IPS-18c (cell line): ENCODE measurements at regions not wholly inside any gene's neighbourhood (a gene's known extent, or its start where the extent isn't known, plus 50 kb on each side); places are given as distances from the start of the nearest gene placed in this dataset.

Source experiments
- H3K4me3 ChIP-seq: 2 replicates; pipeline ENCODE4 v1.7.0; 2013; ENCODE audit warnings: low read depth, mild to moderate bottlenecking, low read length, moderate library complexity; ENCODE audit not compliant: insufficient read depth
- H3K9me3 ChIP-seq: one replicate; pipeline ENCODE4 v1.6.1; 2013; ENCODE audit warnings: mild to moderate bottlenecking, low read length, moderate library complexity; ENCODE audit not compliant: control insufficient read depth, insufficient read depth

DNA sequence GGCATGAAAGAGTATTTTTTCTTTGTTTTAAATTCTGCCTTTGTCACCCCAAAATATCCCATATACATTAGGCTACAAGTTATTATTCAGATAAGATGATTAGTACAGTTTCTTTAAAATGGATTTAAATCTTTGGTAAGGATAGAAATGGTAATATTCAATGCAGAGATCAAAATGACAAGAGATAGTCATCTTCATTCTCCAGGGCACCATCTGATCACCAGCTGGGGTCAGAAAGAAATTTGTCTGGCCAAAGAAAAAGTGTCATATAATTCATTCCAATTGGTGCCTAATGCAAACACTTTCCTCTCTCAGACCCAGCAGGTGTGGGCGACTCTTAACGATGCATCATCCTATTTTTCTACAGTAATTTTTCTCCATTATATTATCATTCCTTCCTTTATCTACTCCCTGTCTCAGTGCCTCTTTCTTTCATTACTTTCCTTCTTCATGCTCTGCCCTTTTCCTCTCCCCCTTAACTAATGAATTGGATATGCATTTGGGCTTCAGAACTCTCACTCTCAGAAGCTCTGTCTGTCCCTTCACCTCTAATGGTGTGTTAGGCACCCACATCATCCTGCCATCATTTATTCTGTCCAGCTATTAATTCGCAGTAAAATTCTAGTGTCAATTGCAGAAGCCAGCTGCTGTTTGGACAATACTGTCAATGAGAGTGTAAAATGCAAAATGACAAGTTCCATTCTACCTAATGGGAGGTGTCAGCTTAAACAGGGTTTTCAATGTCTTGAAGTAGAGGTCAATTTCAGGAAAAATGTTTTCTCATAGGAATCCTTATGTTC lies 570.5 kb downstream of the TDRD15 start:
- Histone ChIP-seq H3K9me3 (no peaks in the 10 kb centered on the region), H3K4me3 (no peak overlapping the region)

DNA sequence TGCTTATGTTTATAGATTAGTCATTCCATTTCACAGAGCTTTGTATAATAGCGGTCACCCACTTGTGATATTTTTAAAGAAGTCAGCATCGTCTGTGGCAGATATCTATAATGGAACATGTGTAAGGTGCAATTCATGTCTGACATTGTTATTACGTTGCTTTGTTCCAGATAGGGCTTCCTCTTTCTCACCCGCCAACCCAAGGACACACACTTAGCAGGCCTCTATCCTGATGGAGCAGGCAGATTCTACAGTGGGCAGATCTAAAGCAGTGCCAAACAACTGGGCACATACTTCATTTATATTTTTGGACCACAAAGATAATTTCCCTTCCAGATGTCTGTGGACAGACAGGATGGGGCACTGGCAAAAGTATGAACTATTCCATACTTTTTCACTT lies 573.1 kb downstream of the TDRD15 start:
- no peak overlapping the region for H3K4me3 ChIP-seq
- H3K9me3 ChIP-seq = no peaks in the 10 kb centered on the region

DNA sequence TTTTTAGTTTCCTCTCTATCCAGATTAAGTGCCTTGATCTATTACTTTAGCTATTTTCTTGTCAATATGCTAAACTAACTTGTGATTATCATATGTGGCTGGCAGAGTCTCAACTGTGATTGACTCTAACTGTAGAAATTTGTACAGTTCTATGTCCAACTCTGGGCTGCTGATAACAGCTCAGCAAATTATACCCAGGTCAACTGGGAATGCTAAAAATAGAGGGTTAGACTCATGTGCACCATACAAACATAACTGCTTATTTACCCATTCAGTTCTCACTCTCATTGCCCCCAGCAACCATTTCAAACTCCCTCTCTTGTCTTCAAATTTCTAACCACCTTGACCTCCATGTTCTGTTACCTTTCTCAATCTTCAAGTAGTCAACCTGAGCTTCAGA lies 576.9 kb downstream of the TDRD15 start:
- H3K4me3 ChIP-seq = no peak overlapping the region
- H3K9me3 ChIP-seq = no peaks in the 10 kb centered on the region

DNA sequence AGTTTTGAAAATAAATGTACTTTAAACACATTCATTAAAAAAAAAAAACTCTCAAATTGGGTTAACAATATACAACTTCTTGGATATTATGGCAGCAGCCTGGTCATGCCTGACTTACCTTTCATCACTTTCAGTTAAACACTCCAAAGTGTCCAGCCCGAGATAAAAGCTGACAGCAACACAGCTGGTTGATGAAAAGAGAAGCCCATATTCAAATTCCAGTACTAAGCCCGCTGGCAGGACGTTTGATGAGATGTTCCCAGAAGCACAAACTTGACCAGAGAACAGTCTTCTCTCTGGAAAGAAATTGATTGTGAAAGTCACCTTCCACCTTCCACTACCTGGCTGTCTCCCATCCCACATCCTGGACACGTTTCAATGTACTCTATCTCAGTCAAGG lies 586.3 kb downstream of the TDRD15 start:
- Histone ChIP-seq H3K4me3 (no peak overlapping the region), H3K9me3 (peaks cover 3% of the 10 kb centered on the region)

DNA sequence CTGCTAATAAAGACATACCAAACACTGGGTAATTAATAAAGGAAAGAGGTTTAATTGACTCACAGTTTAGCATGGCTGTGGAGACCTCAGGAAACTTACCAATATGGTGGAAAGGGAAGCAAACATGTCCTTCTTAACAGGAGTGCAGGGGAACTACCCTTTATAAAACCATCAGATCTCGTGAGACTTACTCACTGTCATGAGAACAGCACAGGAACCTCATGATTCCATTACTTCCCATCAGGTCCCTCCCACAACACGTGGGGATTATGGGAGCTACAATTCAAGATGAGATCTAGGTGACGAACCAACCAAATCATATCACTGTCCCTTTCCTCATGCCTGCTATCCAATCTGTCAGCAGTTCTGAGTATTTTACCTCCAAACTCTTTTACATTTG lies 586.7 kb downstream of the TDRD15 start:
- Histone ChIP-seq H3K9me3 (peaks cover 3% of the 10 kb centered on the region), H3K4me3 (no peak overlapping the region)

DNA sequence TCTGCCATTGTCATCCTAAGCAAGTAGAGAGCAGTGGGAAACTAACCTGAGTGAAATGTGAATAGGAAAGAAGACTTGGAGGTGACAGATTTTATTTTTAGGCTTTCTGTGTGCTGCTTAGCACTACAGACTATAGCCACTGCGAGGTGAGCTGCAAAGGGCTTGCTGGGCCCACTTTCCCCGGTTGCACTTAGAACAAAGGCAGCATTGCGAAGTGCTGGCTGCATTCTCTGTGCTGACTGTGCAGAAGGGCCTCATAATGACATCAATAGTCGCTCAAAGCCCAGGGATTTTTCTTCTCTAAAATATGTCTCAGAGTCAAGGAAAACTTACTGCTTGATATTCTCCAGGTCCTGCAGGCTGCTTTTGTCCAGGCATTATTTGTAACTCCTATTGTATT lies 592.1 kb downstream of the TDRD15 start:
- H3K9me3 ChIP-seq = no peaks in the 10 kb centered on the region

DNA sequence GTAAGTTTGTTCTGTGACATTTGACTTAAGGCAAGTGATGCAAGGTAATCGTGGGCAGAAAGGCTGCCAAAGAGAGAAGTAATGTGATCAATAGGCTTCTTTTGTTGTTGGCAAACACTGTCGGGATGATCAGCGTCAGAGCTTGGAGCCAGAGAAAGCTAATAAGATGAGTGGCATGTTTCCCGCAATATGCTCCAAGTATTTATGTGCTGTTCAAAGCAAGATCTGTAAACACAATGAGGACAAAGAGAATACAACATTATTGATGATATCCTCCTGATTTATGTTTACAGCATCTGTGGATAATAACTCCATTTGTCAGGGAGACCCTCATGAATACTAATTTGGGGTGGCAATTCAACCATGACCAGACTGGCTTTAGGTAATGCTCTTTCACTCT lies 603.3 kb downstream of the TDRD15 start:
- Histone ChIP-seq H3K4me3 (no peak overlapping the region), H3K9me3 (no peaks in the 10 kb centered on the region)

More for the DNA sequence above, 592.1 kb downstream of the TDRD15 start:
- no peak overlapping the region for H3K4me3 ChIP-seq

DNA sequence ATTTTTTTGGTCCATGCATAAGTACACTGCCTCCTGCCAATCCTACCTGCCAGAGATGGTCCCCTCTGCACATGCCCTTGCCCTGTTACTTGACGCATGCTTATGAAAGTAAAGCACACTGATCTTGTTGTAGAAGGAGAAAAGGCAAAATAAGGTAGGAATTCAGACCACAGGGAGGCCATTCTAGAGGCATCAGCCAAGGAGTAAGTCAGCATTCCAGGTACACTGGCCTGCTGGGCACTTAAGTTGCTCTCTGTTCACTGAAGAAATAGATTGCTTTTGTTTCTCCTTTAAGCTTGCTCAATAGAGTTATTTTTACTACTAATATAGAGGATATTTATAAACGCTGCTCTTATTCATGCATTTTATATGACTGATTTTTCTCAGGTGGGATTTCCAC lies 604.4 kb downstream of the TDRD15 start:
- no peak overlapping the region for H3K4me3 ChIP-seq
- H3K9me3 ChIP-seq = no peaks in the 10 kb centered on the region

DNA sequence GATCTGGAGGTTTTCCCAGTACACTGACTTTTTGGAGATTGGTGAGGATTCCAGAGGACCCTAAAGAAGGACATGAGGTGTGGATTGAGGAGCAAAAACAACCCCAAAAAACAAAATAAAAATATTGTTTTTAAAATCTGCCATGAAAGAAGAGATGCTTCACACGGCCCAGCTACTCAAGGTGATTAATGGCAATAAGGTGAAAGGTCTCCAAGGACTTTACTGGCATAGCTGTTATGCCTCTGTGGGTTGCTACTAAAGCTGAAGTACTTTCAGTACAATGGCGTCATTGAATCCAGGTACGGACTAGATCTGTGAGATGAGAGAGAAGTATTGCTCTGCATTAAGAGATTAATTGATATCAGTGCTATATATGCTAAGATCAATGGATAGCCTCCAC lies 606.4 kb downstream of the TDRD15 start:
- no peaks in the 10 kb centered on the region for H3K9me3 ChIP-seq

DNA sequence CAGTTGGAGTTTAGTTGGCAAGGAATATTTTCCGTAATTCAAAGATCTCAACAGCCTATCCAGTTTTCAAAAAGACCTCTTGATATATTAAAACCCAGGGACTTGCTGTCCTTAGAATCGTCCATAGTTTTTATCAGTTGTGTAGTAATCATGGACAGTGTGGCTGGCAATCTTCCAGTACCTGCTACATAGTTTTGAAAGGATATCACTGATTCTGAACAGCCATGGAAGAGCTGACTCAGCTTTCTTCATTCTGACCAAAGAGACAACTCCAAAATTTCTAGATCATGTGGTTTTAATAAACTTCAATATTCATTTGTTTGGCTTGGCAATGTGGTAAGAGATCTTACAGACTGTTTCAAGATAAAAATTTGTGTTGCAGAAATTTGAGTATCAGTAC lies 616.7 kb downstream of the TDRD15 start:
- Histone ChIP-seq H3K4me3 (no peak overlapping the region), H3K9me3 (no peaks in the 10 kb centered on the region)

More for the DNA sequence above, 606.4 kb downstream of the TDRD15 start:
- no peak overlapping the region for H3K4me3 ChIP-seq

DNA sequence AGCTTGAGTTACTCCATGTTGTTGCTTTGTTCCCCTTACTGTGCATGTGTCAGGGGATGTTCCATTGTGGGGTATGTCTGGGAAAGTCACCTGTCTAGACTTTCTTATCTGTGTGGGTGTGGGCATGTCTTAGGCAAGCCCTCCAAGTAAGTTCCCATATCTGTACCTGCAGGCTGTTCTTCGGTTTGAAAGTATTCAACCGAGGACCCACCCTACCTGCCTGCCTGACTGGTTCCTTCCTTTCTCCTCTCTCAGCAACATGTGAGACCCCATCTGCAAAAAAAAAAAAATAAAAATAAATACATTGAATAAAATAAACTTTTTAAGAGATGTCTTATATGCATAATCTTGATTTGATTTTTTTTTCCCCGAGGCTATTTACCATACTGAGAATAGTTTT lies 622.7 kb downstream of the TDRD15 start:
- Histone ChIP-seq H3K9me3 (peaks cover 2% of the 10 kb centered on the region), H3K4me3 (no peak overlapping the region)

DNA sequence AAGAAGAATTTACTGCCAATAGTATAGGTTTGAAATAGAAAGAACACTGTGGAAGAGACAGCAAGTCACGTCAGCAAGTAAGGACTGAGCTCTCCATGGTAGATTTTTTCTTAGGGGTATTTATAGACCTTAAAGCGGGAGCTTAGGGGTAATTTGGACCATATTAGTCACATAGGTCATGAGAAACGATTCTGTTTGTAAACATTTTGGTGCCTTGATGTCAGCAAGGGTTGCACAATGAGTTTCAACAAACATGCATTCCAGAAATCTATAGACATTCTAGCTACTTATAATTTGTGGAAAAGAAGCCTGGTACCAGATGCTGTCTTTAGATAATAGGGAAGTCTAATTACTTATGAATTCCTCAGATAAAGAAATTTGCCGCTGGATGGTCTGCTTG lies 624.7 kb downstream of the TDRD15 start:
- H3K4me3 ChIP-seq = no peak overlapping the region
- peaks cover 2% of the 10 kb centered on the region for H3K9me3 ChIP-seq

DNA sequence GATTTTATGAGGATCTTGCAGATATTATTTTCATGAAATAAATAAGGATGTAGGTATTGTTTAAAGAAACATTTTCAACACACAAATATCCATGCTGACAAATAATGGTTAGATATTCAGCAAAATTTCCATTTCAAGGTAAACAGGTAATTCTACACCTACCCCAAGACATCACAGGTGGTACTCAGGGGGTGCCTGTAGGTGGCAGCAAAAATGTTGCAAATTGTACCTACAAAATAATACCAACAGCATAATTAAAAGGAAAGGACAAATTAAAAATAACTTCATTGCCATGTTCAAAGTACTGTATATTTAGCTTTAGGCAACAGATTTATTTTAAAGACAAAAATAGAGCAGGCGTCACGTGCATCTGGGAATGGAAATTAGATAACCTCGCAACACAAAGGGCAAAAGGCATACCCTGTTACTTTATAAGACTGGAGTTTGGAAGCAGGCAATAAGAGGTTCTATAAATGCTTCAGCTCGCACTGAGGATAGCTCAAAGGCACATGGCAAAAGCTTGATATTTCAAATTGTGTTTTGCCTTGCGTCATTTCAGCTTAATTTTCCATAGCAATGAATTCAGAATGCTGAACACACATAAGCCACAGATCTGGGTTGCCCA lies 630.5 kb downstream of the TDRD15 start:
- Histone ChIP-seq H3K4me3 (no peak overlapping the region), H3K9me3 (no peaks in the 10 kb centered on the region)

DNA sequence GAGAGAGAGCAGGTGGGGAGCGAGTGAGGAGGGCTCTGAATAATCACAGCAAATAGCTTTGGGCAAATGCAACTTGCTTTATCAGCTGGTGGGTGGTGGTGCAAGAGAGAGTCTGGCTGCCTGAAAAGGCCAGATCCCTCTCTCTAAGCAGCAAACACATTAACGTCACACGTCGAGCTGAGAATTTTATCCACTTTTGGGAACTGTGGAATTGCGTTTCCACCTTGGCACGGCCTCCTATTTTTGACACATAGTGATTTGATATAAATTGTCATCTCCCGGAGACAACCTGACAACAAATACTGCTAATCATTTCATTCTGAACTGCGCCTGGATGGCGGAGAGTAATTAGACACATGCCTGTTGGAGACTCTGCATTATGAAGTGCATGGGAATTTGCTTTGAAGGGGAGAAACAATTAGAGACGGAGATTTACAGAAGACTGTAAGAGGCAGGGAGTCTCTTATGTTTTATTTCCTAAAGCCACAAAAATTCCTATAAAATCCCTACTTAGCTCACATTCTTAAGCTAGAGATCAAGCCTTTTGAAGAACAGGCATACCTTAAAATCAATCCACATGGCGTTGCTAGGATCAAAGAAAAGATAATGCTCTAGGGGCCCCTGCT lies 634.1 kb downstream of the TDRD15 start:
- H3K9me3 ChIP-seq = no peaks in the 10 kb centered on the region
- H3K4me3 ChIP-seq = no peak overlapping the region

DNA sequence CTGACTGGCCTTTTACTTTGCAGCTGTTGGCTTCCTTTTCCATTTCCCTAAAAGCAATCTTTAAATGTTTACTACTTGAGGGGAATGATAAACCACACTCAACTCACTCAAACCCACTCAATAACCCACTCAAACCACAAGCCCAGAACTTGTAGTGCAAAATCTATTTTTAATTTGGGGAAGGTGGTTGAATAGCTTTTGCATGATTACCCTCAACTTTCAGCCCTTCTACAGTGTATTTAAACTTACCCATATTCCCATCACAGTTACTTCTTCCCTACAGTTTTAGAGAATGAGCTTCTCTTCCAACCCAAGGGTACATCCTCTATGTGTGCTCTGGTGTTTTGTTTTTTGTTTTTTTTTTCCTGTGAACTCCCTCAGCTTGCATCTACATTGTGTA lies 636.1 kb downstream of the TDRD15 start:
- Histone ChIP-seq H3K9me3 (no peaks in the 10 kb centered on the region), H3K4me3 (no peak overlapping the region)

DNA sequence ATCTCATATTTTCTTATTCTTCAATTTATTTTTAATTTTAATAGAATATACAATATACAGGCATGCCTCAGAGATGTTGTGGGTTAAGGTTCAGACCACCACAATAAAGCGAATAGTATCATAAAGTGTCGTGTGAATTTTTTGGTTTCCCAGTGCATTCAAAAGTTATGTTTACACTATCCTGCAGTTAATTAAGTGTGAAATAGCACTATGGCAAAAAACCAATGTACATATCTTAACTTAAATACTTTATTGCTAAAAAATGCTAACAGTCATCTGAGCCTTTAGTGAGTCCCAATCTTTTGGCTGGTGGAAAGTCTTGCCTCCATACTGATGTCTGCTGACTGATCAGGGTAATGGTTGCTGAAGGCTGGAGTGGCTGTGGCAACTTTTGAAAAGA lies 637.6 kb downstream of the TDRD15 start:
- no peak overlapping the region for H3K4me3 ChIP-seq
- no peaks in the 10 kb centered on the region for H3K9me3 ChIP-seq

DNA sequence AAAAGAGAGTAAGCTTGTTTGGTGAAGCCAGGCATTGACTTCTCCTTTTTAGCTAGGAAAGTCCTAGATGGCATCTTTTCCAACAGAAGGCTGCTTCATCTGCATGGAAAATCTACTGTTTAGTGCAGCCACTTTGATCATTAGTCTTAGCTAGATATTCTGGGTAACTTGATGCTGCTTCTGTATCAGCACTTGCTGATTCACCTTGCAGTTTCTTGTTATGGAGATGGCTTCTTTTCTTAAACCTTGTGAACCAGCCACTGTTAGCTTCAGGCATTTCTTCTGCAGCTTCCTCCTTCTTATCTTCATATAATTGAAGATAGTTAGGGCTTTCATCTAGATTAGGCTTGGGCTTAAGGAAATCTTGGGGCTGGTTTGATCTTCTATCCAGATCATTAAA lies 639.7 kb downstream of the TDRD15 start:
- H3K4me3 ChIP-seq = no peak overlapping the region
- H3K9me3 ChIP-seq = no peaks in the 10 kb centered on the region

DNA sequence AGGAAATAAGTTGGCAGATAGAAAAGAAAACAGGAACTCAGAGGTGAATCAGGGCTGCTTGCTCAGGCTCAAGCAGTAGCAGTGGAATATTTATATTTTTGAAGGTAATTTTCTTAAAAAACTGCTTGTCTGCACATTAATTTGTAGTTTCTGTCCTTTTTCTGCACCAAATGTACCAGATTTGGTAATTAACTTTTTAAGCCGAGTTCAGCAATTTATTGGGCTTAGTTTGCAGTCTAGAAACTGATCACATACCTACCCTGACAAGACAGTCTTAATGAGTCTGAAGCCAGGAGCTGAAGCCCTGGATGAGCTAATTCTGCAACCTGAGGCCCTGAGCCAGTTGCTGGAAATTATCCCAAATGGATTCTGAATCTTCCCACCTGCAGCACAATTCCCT lies 647.0 kb downstream of the TDRD15 start:
- Histone ChIP-seq H3K4me3 (no peak overlapping the region), H3K9me3 (peaks cover 2% of the 10 kb centered on the region)
